Inferior parietal cortex (tissue), 1 donor: ENCODE measurements at regions not wholly inside any gene's neighbourhood (a gene's known extent, or its start where the extent isn't known, plus 50 kb on each side); places are given as distances from the start of the nearest gene placed in this dataset.

Experiments used
- DNase-seq: peaks from one replicate; pipeline ENCODE4 v3.0.0-alpha.2; 2016; ENCODE audit errors: extremely low spot score

GRCh38 chr2:220165401-220165800, 538.0 kb downstream of the SLC4A3 start:
- no peak for DNase-seq

- DNase-seq, result no peak
Measured at GRCh38 chr2:220166616-220167015, 539.2 kb downstream of the SLC4A3 start.

- no peak for DNase-seq
Measured at GRCh38 chr2:220167956-220168355, 540.5 kb downstream of the SLC4A3 start.

- DNase-seq, result no peak
Measured at GRCh38 chr2:220168891-220169546, 541.6 kb downstream of the SLC4A3 start.

GRCh38 chr2:220174826-220175225, 547.4 kb downstream of the SLC4A3 start:
- DNase-seq, result no peak

GRCh38 chr2:220175967-220176366, 548.5 kb downstream of the SLC4A3 start:
- DNase-seq, result no peak

GRCh38 chr2:220178991-220179695, 551.7 kb downstream of the SLC4A3 start:
- DNase-seq, result no peak

GRCh38 chr2:220181165-220181564, 553.7 kb downstream of the SLC4A3 start:
- DNase-seq, result no peak

- no peak for DNase-seq
Measured at GRCh38 chr2:220182790-220183189, 555.4 kb downstream of the SLC4A3 start.

GRCh38 chr2:220185766-220186305, 558.4 kb downstream of the SLC4A3 start:
- DNase-seq, result no peak

- DNase-seq, result no peak
Measured at GRCh38 chr2:220188031-220188430, 560.6 kb downstream of the SLC4A3 start.

GRCh38 chr2:220191031-220191430, 563.6 kb downstream of the SLC4A3 start:
- no peak for DNase-seq

GRCh38 chr2:220191737-220192136, 564.3 kb downstream of the SLC4A3 start:
- no peak for DNase-seq

- no peak for DNase-seq
Measured at GRCh38 chr2:220192994-220193753, 565.7 kb downstream of the SLC4A3 start.

- no peak for DNase-seq
Measured at GRCh38 chr2:220194630-220195584, 567.5 kb downstream of the SLC4A3 start.

- no peak for DNase-seq
Measured at GRCh38 chr2:220198896-220199295, 571.5 kb downstream of the SLC4A3 start.

GRCh38 chr2:220202066-220202465, 574.6 kb downstream of the SLC4A3 start:
- DNase-seq, result no peak

GRCh38 chr2:220209093-220209492, 581.7 kb downstream of the SLC4A3 start:
- no peak for DNase-seq

GRCh38 chr2:220209751-220210150, 582.3 kb downstream of the SLC4A3 start:
- DNase-seq, result no peak

GRCh38 chr2:220212296-220213080, 585.1 kb downstream of the SLC4A3 start:
- no peak for DNase-seq

GRCh38 chr2:220215785-220216184, 588.4 kb downstream of the SLC4A3 start:
- DNase-seq, result no peak
